NCI-H2196 (cell line): ENCODE measurements at regions not wholly inside any gene's neighbourhood (a gene's known extent, or its start where the extent isn't known, plus 50 kb on each side); places are given as distances from the start of the nearest gene placed in this dataset.

Source experiments
- DNase-seq: peaks from one replicate; lab custom pipeline; 2025; ENCODE audit not compliant: unreplicated experiment; lab: John Stamatoyannopoulos, UW

DNA sequence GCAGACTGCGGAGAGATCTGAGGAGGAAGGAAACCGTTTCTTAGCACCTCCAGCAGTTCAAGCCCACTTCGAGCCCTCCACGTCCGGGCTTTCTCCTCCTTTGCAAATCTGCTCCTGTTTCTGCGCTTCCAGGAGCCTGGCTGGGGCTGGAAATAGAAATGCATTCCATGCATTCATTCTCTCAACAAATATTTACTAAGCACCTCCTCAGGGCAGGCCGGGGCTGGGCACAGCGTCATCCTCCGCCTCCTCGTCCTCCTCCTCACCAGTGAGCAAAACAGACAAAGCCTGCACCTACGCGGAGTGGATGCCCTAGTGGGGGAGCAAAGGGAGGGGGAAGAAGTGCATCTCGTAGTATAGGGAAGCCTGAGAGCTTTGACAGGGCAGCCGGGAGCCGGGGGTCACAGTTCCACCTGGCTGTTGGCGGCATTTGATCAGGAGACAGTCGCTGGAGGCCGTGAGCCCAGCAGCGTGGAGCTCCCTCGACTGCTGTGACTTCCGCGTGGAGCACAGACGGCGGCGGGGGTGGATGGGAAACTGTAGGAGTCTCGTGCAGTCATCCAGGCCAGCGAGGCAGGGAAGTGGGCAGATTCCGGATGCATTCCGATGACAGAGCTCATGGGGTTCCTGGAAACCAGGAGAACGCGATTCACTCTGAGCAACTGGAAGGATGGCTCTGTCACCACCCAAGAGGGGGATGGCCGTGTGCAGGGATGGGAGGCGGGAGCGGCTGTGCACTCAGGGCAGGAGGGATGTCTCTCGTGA lies 93.5 kb downstream of the SIK1 start:
- peak; percentile 27 for DNase-seq

DNA sequence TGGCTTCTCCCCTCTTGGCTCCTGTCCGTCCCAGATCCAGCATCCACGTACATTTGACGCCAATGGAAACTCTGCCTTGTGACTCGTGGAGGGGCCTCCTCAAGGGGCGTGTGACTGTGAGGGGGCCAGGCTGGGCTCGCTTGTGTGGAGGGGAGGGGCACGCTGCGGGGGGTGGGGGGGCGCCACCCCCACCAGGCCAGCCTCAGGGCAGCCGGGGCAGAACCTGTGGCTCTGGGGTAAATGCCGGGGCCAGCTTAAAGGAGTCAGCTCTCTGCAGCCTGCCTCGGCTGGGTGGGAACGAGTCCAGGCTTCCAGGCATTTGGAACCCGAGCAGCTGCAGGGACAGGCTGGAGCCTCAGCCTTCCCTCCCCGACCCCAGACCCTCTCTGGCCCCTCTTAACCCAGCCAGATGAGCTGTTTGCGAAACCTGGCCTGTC lies 94.1 kb downstream of the SIK1 start:
- DNase-seq = no peak

DNA sequence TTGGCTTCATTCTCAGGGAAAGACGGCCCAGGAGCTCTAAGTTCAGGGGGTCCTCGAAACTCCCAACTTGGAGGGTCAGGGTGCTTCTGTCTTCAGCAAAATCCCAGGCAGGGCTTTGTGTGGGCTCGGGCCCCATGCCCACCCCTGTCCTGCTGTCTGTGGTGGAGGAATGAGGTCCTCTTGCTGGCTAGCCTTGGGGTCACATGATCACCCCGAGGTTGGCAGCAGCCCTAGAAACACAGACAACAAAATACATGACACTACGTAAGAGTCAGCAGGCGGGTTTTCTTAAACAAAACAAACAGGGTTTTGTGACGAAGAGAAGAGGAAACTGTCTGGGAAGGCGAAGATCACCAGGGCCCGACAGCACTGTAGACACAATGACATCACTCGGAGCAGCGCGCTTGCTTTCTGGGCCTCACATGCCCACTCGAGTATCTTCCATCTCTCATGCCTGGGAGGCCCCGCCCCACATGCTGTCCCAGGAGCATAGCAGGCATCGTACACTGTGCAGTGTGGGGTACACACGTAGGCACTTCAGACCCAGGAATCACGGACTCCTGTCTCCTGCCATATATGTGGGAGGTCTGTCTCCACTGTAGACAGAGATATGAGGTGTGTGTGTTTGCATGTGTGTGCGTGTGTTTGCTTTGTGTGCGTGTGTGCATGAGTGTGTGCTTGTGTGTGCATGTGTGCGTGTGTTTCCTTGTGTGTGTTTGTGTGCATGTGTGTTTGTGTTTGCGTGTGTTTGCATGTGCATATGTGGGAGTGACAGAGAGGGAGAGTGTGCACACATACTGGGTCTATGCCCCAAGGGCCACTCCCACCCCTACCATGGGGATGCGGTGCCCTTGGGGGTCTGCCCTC lies 94.7 kb downstream of the SIK1 start:
- peak; percentile 80 for DNase-seq

DNA sequence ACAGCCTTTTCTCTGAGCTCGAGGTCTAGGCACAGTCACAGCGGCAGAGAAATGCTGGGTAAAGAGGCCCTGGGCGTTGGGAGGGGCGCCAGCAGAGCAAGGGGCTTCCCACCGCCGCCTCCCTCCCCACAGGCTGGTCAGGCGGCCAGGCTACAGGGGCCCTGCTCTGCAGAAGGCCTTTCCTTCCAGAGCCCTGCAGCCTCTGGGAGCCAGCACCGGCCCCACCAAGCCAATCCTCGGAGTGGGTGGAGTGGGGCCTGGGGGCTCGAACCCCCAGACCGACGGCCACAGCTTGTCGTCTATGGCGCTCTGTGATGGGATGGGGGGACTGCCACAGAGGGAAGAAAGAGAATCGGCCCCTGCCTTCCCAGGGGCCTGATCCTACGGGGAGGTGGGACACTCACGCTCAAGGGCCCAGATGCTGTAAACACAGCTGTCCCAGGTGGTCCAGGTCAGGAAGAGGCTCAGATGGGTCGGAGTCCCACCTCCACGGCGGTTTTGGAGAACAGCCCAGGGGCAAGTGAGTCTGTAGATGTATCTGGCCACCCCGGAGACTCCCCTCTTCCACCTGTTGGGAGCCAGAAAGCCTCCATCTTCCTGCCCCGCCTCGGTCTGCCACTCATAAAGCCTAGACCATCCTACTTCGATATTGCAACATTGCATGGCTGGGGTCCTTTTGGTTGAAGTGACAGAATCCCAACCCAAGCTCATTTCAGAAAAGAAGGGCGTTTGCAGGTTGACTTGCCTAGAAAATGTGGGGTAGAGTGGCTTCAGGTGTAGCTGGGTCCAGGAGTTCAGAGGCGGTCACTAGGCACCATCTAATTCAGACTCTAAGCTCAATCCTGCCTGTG lies 95.6 kb downstream of the SIK1 start:
- no peak for DNase-seq

DNA sequence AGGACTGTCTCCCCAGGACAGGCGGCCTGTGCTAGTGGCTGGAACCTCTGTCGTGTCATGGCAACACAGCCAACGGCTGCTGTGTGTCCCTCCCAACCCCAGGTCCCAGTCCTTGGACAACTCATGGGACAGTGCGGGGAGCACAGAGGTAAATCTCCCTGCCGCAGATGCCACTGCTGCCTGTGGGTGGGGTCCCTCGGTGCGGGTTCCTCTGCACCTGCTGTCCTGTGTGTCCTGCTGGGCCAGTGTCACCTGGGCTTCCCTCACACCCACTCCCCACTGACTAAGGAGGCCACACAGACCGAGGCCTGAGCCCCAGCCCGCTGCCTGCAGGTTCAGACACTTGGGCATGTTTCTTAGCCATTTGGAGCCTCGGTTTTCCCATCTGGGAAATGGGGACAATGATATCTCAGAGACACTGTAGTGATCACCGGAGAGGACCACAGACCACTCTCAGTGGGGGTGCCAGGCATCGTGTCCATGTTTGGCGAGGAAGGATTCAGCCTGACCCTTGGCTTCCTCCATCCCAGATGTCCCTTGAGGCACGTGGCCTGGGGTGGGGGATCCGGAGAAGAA lies 96.5 kb downstream of the SIK1 start:
- DNase-seq = no peak

DNA sequence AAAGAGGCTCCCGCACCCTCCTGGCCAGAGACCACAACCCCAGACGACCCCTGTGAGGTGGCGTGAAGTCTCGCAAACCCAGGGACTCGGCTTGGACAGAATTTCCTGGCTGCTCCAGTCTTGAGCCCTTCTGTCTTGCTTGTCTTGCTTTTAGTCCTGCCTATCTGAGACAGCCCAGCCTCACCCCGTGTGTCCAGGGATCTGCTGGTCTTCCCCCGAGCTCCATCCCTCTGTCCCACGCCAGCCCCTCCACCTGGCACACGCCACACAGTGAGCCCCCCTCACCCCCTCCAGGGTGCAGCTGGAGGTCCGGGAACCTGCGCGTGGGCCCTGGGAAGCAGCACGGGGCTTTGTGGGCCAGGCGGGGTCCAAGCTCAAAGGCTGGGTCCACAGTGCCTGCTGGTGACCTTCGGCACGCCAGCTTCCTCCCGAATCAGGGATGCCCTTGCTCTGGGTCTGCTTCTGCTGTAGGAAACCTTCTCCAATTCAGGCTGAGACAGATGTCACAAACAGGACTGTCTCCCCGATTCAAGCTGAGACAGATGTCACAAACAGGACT lies 97.1 kb downstream of the SIK1 start:
- DNase-seq = no peak

DNA sequence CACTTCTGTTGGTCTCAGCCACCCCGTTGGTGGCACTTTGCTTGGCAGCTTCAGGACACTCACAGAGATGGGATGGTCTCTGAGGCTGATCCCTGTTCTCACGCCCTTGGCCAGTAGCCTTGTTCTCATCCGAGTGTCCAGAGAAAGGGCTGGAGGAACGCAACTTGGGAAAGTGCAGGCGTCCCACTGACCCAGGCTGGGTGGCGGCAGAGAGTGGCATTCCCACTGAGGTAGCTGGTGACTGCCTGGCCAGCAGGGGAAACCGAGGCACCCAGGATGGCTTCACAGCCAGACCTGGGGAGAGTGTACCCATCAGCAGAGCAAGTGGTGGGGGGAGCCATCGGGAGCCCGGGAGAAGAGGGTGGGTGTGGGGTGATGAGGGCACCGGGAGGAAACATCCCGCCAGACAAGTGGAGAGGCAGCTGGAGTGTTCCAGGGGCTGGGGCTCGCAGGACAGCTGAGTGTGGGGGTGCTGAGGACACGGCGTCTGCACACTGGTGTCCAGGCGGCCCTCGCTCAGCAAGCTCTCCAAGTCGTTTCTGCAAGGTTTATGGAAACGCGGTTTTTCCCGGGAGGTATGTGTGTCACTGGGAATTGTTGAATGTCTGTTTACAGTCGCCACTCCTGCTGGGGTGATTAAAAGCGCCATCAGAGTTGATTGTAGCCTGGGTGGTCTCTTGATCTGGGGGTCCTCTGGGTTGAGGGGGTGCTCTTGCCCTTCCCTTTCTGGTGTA lies 97.8 kb downstream of the SIK1 start:
- DNase-seq = no peak

DNA sequence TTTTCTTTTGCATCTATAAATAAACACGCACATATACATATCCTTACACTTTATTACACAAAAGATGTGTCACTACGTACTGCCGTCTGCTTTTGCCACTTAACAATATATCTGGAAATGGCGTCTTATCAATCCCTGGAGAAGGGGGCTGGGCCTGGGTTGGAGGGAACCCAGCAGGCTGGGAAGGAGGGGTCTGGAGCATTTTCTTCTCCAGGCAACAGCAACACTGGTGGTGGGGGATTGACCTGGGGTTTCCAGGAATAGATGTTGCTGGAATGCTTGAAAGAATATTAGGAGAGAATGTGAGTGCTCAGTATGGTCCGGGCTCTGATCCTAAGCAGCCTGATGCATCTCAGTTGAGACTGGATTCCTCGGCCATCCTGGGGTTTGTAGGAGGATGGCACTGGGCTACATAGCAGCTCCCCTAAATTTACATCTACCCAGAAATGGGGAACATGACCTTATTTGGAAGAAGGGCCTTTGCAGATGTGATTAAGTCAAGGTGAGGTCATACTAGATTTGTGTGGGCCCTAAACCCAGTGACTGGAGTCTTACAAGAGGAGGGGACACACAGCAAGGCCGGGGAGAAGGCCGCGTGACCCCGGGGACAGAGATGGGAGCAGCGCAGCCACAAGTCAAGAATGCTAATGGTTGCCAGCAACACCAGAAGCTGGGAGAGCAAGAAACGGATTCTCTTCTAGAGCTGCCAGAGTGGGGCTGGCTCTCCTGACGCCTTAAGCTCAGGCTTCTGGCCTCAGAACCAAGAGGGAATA lies 98.6 kb downstream of the SIK1 start:
- DNase-seq = no peak

DNA sequence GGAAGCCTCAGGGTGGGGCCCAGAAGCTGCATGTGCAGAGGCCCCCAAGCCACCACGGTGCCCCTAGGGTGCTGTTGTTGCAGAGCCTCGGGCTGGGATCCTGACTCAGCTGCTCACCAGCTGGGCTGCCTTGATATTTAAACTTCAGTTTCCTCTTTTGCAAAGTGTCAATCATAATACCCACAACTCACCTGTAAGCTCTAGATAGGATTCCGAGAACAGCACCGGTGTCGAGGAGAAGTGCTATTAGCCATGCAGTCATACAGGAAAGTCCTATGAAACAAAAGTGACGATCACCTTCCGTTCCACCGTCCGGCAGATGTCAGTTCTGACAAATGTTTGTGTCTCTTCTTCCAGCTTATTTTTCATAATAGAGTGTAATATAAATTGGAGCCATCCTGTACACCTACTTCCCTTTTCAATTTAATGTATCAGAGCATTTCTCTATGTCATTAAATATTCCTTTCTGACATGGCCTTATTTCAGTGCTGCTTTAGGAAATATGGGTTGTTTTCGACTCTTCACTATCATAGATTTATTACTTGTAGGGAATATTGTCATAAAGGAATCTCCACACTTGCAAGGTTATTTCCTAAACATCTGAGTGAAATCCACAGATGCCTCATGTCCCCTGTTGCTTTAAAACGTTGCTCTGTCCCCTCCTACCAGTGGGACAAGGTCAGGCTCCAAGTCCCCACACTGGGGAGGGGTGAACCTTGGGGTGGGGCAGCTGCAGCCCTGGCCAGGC lies 100.8 kb downstream of the SIK1 start:
- no peak for DNase-seq

DNA sequence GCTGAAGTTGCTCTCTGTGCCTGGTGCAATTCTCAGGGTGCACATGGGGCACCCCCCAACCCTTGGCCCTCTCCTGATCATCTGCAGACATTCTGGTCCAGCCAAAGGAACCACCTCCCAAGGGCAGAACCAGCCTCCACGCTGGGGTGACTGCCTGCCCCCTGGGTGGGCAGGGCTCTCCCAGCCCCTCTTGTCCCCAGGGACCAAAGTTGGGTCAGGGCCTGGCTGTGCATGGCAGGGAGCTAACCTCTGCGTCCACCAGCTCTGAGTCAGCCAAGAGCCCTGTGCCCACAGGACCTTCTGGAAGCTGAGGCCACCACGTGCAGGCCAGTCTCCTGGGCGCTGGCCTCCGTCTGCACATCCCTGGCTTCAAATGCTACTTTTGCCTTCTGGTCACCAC lies 101.9 kb downstream of the SIK1 start:
- DNase-seq = no peak

DNA sequence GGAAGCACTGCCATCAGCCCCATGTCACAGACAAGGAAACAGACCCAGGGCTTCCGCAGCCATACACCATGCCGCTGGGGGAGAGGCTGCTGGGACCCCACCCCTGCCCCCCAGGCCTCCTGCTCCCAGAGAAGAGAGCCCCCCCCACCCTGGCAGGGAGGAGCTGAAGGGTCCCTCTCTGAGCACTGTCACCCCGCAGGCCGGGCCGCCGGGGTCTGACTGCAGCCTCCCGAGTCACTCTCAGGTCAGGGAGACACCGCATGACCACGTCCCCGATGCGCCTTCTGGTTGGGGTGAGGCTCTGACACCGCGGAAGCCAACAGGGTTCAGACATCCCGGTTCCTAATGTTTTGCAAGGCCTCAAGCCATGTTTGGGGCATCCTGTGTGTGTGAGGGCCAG lies 102.3 kb downstream of the SIK1 start:
- DNase-seq = no peak

DNA sequence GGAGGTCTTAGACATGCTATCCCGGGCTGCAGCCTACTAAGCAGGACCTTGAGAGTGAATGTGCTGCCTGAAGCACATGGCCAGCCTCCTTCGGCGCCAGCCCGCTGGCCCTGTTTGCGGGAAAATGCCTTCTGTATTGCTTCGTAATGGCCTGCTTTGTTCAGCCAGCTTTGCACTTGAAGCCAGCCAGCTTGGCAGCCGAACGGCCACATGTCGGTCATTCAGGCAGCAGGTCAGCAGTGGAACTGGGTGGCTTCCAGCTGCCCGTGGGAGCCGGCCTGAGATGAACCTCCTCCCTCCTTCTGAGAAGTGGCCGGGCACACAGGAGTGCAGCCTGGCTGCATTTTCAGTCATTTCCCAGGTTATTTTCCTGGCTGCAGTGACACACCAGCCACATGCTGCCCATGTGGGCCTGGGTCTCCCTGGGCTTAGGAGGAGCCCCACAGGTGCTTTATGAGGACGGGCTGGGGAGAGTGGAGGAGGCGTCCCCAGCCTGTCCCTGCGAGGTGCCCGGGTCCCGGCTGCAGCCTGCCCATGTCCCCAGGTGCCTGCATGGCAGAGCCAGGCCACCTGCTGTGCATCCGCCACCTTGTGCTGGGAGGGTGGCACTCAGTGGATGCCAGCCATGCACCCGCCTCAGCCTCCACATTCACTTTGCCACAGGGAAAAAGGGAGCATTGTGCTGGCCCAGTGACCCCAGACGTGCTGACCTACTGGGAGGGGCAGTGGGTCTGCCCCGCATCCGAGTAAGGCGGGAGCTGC lies 103.5 kb downstream of the SIK1 start:
- DNase-seq = peak; percentile 79

DNA sequence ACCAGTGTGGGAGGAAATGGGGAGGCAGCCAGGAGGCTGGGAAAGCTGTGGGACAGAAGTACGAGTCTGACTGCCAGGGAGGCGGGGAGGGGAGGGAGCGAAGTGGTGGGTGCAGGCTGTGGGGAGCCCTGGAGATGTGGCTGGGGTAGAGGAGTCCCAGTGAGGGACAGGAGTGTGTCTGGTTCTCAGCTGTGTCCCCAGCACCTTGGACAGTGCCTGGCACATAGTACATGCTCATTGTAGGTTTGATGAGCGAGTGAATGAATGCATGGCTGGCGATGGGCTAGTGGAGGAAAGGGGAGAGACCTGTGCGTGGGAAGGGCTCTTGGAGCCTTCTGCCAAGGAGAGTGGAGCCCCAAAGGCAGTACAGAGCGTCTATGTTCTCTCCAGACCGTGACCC lies 104.1 kb downstream of the SIK1 start:
- no peak for DNase-seq

DNA sequence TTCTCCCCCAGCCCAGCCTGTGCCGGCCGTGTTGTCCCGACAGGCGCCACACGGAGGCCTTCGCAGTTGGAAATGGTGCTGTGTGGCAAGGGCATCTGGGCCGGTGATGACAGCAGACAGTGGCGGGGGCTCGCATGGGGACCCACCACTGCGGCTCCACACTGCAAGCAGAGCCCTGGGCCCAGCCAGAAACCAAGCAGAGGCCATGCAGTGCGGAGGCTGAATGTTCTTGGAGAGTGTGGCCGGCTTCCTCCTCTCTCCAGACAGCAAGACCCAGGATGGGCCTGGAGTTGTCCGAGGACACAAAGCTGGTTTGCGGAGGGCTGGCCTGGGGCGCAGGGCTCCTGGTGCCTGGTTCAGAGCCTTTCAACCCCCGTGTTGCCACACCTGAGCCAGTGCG lies 104.6 kb downstream of the SIK1 start:
- no peak for DNase-seq

DNA sequence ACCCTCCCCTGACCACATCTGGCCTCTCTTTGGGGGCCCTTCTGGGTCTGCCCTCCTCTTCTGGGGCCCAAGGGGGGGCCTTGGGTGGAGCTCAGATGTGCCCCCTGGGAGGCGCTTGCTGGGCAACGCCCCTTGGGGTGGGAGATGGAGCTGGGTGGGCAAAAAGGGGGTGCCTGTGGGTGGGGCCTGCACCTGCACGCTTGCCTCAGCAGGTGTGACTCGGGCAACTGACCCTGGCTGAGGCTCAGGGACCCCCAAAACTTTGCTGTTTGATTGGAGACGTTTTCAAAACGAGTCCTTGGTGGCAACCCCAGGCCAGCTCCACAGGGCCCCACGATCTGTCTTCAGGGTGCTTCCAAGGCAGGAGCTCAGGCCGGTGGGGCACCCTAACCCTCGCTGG lies 105.3 kb downstream of the SIK1 start:
- no peak for DNase-seq

DNA sequence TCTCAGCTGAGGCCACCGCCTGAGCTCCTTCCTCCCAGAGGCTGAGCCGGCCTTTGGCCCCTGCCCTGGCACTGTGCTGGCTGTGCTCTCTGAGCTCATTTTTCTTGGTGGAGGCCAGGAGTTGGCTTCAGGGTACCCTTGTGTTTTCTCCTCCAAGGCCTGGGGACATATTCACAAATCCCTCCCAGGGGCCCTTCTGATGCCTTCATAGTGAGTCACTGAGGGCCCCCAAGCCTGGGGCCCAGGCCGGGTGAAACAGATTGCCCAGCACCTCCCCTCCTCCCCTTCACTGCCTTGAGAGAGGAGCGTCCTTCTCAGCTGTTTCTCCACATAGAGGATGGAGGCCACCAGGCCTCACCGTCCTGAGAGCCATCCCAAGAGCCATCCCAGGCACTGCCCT lies 105.8 kb downstream of the SIK1 start:
- no peak for DNase-seq

DNA sequence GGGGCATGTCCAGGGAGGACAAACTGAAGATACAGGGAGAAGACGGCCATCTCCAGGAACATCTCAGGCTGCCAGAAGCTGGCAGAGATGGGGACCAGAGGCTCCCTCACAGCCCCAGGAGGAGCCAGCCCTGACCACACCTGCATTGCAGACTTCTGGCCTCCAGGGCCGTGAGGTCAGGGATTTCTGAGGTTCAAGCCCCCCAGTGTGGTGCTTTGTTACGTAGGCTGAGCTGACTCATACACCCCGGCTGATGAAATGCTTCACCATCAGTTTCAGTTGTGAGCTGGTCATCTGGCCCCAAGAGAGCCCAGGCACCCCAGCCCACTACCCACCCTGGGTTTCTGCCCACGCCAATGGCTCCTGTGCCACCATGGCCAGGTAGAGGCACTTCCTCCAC lies 106.4 kb downstream of the SIK1 start:
- DNase-seq = no peak
